ENCODE measurements at regions not wholly inside any gene's neighbourhood (a gene's known extent, or its start where the extent isn't known, plus 50 kb on each side); places are given as distances from the start of the nearest gene placed in this dataset.

- TF ChIP-seq CTCF (IDR thresholded peaks at IDR 0.05; ENCODE audit: borderline replicate concordance, insufficient read depth, low read depth, low read length), result no peak
- H3K4me3 ChIP-seq (ENCODE audit: low read depth, low read length), result no peak overlapping the region
Observed at GRCh38 chr11:95682552-95682951, 107.0 kb downstream of the FAM76B start.

GRCh38 chr11:95680169-95680929, 109.2 kb downstream of the FAM76B start:
- no peak overlapping the region for H3K4me3 ChIP-seq (ENCODE audit: low read depth, low read length)
- TF ChIP-seq CTCF (IDR thresholded peaks at IDR 0.05; ENCODE audit: borderline replicate concordance, insufficient read depth, low read depth, low read length), result no peak

- no peak for TF ChIP-seq CTCF (IDR thresholded peaks at IDR 0.05; ENCODE audit: borderline replicate concordance, insufficient read depth, low read depth, low read length)
- H3K4me3 ChIP-seq (ENCODE audit: low read depth, low read length), result no peak overlapping the region
Observed at GRCh38 chr11:95678988-95679387, 110.6 kb downstream of the FAM76B start.

- TF ChIP-seq CTCF (IDR thresholded peaks at IDR 0.05; ENCODE audit: borderline replicate concordance, insufficient read depth, low read depth, low read length), result no peak
Observed at GRCh38 chr11:95676308-95676707, 113.3 kb downstream of the FAM76B start.

GRCh38 chr11:95675585-95675984, 114.0 kb downstream of the FAM76B start:
- no peak for TF ChIP-seq CTCF (IDR thresholded peaks at IDR 0.05; ENCODE audit: borderline replicate concordance, insufficient read depth, low read depth, low read length)

More at GRCh38 chr11:95676308-95676707, 113.3 kb downstream of the FAM76B start:
- H3K4me3 ChIP-seq (ENCODE audit: low read depth, low read length), result no peak overlapping the region

GRCh38 chr11:95674657-95675358, 114.8 kb downstream of the FAM76B start:
- no peak overlapping the region for H3K4me3 ChIP-seq (ENCODE audit: low read depth, low read length)
- TF ChIP-seq CTCF (IDR thresholded peaks at IDR 0.05; ENCODE audit: borderline replicate concordance, insufficient read depth, low read depth, low read length), result no peak

More at GRCh38 chr11:95675585-95675984, 114.0 kb downstream of the FAM76B start:
- no peak overlapping the region for H3K4me3 ChIP-seq (ENCODE audit: low read depth, low read length)

- TF ChIP-seq CTCF (IDR thresholded peaks at IDR 0.05; ENCODE audit: borderline replicate concordance, insufficient read depth, low read depth, low read length), result no peak
Observed at GRCh38 chr11:95671768-95672167, 117.8 kb downstream of the FAM76B start.

More at GRCh38 chr11:95671768-95672167, 117.8 kb downstream of the FAM76B start:
- H3K4me3 ChIP-seq (ENCODE audit: low read depth, low read length), result no peak overlapping the region

Measured in GM12875 (cell line).